Stimulated activated CD4-positive, alpha-beta T cell treated with anti-CD3 and anti-CD28 coated beads, Interleukin-15, amount 100 ng/mL, for 1 hour (primary cell): ENCODE measurements at regions not wholly inside any gene's neighbourhood (a gene's known extent, or its start where the extent isn't known, plus 50 kb on each side); places are given as distances from the start of the nearest gene placed in this dataset.
"Not testable (repeated sequence)": the region's sequence is repeated elsewhere in the genome, so short reads cannot be mapped to it uniquely, and the experiment has no call there.

Experiments
- DNase-seq, 2 donors: peaks; one replicate each; pipeline ENCODE4 v3.0.0-alpha.2; 2020; ENCODE audit warnings: low read depth in 1 of 2, low spot score in 1 of 2

GRCh38 chr1:22331618-22332423 lies 119.8 kb upstream of the ZBTB40 start:
- no peak for DNase-seq

GRCh38 chr1:22332424-22332717 lies 119.3 kb upstream of the ZBTB40 start:
- no peak for DNase-seq

- DNase-seq: no peak
Observed at GRCh38 chr1:22332795-22333499, 118.7 kb upstream of the ZBTB40 start.

- DNase-seq: no peak
Observed at GRCh38 chr1:22333516-22334121, 118.0 kb upstream of the ZBTB40 start.

GRCh38 chr1:22334860-22335550 lies 116.6 kb upstream of the ZBTB40 start:
- DNase-seq: no peak

- DNase-seq: not testable (repeated sequence)
Observed at GRCh38 chr1:22336274-22336673, 115.4 kb upstream of the ZBTB40 start.

GRCh38 chr1:22336696-22337545 lies 114.7 kb upstream of the ZBTB40 start:
- DNase-seq: not testable (repeated sequence)

GRCh38 chr1:22338071-22338765 lies 113.4 kb upstream of the ZBTB40 start:
- DNase-seq: no peak

- no peak for DNase-seq
Observed at GRCh38 chr1:22339237-22339636, 112.4 kb upstream of the ZBTB40 start.

GRCh38 chr1:22340066-22340465 lies 111.6 kb upstream of the ZBTB40 start:
- no peak for DNase-seq

- no peak for DNase-seq
Observed at GRCh38 chr1:22340873-22341272, 110.8 kb upstream of the ZBTB40 start.

- no peak for DNase-seq
Observed at GRCh38 chr1:22341791-22342605, 109.7 kb upstream of the ZBTB40 start.

- DNase-seq: no peak
Observed at GRCh38 chr1:22342734-22343191, 108.9 kb upstream of the ZBTB40 start.

GRCh38 chr1:22343456-22344328 lies 108.0 kb upstream of the ZBTB40 start:
- no peak for DNase-seq

- no peak for DNase-seq
Observed at GRCh38 chr1:22344329-22344630, 107.4 kb upstream of the ZBTB40 start.

- no peak for DNase-seq
Observed at GRCh38 chr1:22344851-22345560, 106.6 kb upstream of the ZBTB40 start.

GRCh38 chr1:22347854-22348760 lies 103.5 kb upstream of the ZBTB40 start:
- DNase-seq: no peak
